ENCODE measurements at regions not wholly inside any gene's neighbourhood (a gene's known extent, or its start where the extent isn't known, plus 50 kb on each side); places are given as distances from the start of the nearest gene placed in this dataset.

DNA sequence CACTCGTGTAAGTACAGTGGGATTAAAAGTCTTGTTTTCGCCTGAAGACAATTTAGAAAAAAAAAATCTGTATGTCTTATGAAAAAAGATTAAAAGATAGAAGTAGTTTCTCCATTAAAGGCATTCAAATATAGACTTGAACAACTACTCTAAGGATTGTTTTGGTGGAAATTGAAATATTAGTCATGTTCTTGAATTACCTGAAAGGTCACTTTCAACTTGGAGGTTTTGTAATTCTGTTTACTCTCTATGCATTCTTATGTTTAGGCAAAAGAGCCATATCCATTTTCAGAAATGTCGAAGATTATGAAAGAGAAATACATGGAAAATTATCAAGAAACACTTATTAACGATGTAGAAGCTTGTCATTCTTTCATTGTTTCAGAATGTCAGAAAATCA lies 373.7 kb downstream of the ARL4A start (continued):
- TF ChIP-seq, protein P1, sequence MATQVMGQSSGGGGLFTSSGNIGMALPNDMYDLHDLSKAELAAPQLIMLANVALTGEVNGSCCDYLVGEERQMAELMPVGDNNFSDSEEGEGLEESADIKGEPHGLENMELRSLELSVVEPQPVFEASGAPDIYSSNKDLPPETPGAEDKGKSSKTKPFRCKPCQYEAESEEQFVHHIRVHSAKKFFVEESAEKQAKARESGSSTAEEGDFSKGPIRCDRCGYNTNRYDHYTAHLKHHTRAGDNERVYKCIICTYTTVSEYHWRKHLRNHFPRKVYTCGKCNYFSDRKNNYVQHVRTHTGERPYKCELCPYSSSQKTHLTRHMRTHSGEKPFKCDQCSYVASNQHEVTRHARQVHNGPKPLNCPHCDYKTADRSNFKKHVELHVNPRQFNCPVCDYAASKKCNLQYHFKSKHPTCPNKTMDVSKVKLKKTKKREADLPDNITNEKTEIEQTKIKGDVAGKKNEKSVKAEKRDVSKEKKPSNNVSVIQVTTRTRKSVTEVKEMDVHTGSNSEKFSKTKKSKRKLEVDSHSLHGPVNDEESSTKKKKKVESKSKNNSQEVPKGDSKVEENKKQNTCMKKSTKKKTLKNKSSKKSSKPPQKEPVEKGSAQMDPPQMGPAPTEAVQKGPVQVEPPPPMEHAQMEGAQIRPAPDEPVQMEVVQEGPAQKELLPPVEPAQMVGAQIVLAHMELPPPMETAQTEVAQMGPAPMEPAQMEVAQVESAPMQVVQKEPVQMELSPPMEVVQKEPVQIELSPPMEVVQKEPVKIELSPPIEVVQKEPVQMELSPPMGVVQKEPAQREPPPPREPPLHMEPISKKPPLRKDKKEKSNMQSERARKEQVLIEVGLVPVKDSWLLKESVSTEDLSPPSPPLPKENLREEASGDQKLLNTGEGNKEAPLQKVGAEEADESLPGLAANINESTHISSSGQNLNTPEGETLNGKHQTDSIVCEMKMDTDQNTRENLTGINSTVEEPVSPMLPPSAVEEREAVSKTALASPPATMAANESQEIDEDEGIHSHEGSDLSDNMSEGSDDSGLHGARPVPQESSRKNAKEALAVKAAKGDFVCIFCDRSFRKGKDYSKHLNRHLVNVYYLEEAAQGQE (IDR thresholded peaks at IDR 0.05; ENCODE audit: unreplicated experiment) = no peak
- TF ChIP-seq JUNB (IDR thresholded peaks at IDR 0.05; ENCODE audit: unreplicated experiment) = no peak

DNA sequence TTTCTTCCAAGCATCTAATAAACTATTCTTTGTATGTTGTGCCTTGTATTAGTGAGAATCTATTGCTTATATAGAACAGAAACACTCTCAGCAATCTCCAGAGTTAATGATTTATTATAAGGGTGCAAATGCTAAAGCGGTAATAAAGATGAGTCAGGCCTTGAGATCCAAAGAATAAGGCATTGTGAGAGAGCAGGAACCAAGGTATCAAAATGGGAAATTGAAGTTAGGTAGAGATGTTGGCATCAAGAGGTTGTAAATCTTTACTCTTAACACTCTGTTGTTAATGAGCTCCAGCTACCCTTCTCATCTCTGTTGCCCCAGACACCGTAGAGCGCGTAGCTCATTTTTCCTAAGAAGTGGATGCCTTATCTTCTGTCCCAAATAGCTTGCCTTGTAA lies 375.2 kb downstream of the ARL4A start:
- Histone ChIP-seq H3K27ac (ENCODE audit: low read depth) (no peak overlapping the region), H4K20me1 (replicated peaks; ENCODE audit: insufficient read depth) (no peaks in the 10 kb centered on the region), H3K4me3 (no peak overlapping the region), H3K79me2 (replicated peaks; ENCODE audit: insufficient read depth) (no peaks in the 10 kb centered on the region), H2AFZ (no peak overlapping the region; the same call in 1 of the 2 replicates), H3F3A (replicated peaks; ENCODE audit: low read depth) (no peaks in the 10 kb centered on the region), H3K27me3 (ENCODE audit: insufficient read depth) (no peaks in the 10 kb centered on the region), H3K9me2 (ENCODE audit: insufficient read depth) (no peaks in the 10 kb centered on the region), H3K4me2 (no peak overlapping the region), H3K36me3 (ENCODE audit: insufficient read depth) (no peaks in the 10 kb centered on the region), H3K4me1 (ENCODE audit: insufficient read depth) (no peaks in the 10 kb centered on the region)
- no peak overlapping the region for H3K4me3 Mint-ChIP-seq
- no peak for ATAC-seq
- H3K27me3 Mint-ChIP-seq (ENCODE audit: insufficient read depth, low read depth, poor library complexity) = no peaks in the 10 kb centered on the region
- DNase-seq (ENCODE audit: low spot score) = no peak
- H3K27ac Mint-ChIP-seq = no peak overlapping the region
- no peaks in the 10 kb centered on the region for H3K9me3 Mint-ChIP-seq
- no peaks in the 10 kb centered on the region for H3K36me3 Mint-ChIP-seq (ENCODE audit: low read depth)
- H3K4me1 Mint-ChIP-seq = peaks cover 4% of the 10 kb centered on the region
- TF ChIP-seq, protein P1 (IDR thresholded peaks at IDR 0.05; ENCODE audit: unreplicated experiment) = no peak
- TF ChIP-seq CREB1 (CRISPR knock-in tag; IDR thresholded peaks at IDR 0.05; ENCODE audit: low read depth) (no peak), POLR2AphosphoS5 (IDR thresholded peaks at IDR 0.05; ENCODE audit: low read depth) (no peak), JUNB (IDR thresholded peaks at IDR 0.05; ENCODE audit: unreplicated experiment) (no peak), EZH2phosphoT487 (IDR thresholded peaks at IDR 0.05; ENCODE audit: unreplicated experiment) (no peak), ZNF331 (CRISPR knock-in tag; IDR thresholded peaks at IDR 0.05; ENCODE audit: low read depth) (no peak), EZH2 (IDR thresholded peaks at IDR 0.05; ENCODE audit: low read depth, unreplicated experiment) (no peak), NANOG (IDR thresholded peaks at IDR 0.05; ENCODE audit: borderline replicate concordance) (no peak), STAT1 (IDR thresholded peaks at IDR 0.05; ENCODE audit: unreplicated experiment) (no peak), ZNF114 (CRISPR knock-in tag; IDR thresholded peaks at IDR 0.05) (no peak)
- TF ChIP-seq, protein P2, sequence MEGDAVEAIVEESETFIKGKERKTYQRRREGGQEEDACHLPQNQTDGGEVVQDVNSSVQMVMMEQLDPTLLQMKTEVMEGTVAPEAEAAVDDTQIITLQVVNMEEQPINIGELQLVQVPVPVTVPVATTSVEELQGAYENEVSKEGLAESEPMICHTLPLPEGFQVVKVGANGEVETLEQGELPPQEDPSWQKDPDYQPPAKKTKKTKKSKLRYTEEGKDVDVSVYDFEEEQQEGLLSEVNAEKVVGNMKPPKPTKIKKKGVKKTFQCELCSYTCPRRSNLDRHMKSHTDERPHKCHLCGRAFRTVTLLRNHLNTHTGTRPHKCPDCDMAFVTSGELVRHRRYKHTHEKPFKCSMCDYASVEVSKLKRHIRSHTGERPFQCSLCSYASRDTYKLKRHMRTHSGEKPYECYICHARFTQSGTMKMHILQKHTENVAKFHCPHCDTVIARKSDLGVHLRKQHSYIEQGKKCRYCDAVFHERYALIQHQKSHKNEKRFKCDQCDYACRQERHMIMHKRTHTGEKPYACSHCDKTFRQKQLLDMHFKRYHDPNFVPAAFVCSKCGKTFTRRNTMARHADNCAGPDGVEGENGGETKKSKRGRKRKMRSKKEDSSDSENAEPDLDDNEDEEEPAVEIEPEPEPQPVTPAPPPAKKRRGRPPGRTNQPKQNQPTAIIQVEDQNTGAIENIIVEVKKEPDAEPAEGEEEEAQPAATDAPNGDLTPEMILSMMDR (conservative IDR thresholded peaks at IDR 0.05; ENCODE audit: low read depth in 2 of 2) = no peak
- TF ChIP-seq, protein P3, sequence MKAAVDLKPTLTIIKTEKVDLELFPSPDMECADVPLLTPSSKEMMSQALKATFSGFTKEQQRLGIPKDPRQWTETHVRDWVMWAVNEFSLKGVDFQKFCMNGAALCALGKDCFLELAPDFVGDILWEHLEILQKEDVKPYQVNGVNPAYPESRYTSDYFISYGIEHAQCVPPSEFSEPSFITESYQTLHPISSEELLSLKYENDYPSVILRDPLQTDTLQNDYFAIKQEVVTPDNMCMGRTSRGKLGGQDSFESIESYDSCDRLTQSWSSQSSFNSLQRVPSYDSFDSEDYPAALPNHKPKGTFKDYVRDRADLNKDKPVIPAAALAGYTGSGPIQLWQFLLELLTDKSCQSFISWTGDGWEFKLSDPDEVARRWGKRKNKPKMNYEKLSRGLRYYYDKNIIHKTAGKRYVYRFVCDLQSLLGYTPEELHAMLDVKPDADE (IDR thresholded peaks at IDR 0.05) = no peak

Measured in GM23338 (cell line).